HPDE6-E6E7 (cell line): ENCODE measurements at regions not wholly inside any gene's neighbourhood (a gene's known extent, or its start where the extent isn't known, plus 50 kb on each side); places are given as distances from the start of the nearest gene placed in this dataset.

Experiments used
- DNase-seq: peaks from one replicate; pipeline ENCODE4 v3.0.0; 2011; ENCODE audit warnings: missing footprints; ENCODE audit errors: extremely low spot score

DNA sequence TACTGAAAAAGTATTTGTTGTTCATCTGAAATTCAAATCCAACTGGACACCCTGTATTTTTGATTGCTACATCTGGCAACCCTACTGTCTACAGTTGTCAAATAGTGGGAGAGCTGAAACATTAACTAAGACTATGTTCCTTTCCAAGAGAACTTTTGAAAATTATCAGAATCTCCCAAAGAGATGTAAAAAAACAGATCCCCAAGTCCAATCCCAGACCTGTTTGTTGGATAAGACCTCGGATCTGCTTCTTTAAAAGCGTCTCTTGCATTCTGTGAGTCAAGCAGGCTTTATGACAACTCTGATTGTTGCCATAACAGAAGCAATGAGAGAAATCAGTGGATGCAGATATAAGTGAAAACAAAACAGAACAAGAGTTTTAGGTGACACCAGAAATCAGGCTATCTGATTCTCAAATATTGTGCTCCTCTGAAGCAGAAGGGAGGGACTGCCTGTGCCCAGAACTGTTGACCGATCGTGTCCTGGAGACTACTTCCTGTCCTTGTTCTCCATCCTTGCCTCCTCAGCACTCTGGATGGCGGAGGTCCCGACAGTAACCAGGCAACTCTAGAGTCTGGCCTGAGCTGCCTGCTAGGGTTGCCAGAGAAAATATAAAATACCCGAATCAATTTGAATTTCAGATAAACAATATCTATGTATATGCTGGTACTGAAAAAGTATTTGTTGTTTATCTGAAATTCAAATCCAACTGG, 853.8 kb downstream of the MAFB start:
- DNase-seq: no peak

DNA sequence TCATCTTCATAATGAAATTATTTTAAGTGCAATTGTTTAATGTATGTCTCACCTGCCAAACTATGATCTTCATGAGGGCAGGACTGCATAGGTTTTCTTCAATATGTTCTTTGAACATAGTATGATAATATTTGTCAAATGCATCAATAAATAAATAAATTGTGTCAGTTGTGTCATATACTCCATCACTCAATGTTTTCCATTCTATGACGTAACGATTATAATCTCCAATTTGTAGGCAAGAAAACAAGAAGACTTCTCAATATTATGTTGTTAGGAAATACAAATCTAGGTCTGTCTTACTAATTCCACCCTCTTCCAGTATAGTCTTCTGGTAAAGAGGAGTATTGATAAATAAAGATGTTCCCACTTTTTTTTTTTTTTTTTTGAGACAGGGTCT, 858.1 kb downstream of the MAFB start:
- no peak for DNase-seq

DNA sequence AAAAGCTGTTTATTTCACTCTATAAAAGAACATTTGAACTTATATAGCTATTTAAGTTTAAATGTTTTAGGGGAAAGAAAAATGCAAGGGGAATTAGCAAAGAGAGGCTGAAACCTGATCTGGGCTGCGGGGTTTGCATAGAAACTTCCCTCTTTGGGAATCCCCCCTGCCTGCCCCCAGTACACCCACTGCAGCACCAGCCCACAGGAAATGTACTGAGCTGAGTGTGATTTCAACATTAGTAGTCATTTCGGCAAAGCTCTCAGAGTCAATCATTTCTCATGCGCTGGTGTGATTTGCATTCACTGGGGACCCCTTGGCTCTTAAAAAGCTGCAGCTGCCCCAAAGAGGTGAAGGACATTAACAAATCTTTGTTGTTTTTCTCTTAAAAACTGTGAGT, 859.4 kb downstream of the MAFB start:
- no peak for DNase-seq

DNA sequence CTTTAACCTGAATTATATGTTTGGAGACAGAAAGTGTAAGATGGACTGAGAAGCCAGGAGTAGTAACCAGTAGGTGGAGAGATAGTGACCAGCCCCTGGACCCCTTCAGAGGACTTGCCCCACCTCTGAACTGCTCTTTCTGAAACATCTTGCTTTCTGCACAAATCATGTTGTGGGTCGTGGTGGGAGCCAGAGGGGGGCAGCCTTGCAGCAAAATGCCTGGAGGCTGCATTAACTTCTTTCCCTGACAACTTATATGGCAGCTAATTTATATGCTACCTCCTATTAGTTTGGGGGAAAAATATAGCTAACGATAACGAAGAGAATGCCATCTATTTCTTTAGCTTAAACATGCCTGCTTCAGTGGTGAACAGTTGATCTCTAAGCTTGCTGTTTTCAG, 859.8 kb downstream of the MAFB start:
- DNase-seq: no peak

DNA sequence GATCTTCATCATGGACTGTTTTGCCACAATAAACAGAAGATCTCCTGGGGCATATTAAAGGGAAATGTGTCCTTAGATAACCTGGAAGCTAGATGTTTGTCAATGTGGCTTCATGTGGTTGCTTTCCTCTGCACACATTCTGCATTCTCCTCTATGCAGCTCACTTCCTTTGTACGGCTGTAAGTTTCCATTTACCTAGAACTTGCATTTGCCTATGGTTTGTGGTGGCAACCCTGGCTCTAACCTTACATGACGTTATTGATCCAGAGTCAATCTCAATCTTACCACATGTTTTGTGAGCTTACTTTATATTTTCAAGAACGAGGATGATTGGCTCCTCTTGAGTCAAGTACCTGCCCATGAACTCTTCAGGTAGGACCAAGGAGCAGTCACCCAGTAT, 863.1 kb downstream of the MAFB start:
- no peak for DNase-seq

DNA sequence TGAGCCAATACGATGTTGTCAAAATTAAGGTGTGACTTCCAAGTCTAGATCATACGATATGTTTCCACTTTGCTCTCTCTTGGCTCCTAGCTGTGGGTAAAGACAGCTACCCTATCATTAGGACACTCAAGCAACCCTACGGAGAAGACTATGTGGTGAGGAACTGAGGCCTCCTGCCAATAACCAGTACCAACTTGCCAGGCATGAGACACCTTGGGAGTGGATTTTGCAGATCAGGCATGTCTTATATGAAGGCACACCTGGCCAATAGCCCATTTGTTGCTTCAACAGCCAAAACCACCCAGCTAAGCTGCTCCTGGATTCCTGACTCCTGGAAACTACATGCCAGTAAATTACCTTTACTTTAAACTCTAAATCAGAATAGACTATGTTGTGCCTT, 863.4 kb downstream of the DHX35 start:
- DNase-seq: no peak

DNA sequence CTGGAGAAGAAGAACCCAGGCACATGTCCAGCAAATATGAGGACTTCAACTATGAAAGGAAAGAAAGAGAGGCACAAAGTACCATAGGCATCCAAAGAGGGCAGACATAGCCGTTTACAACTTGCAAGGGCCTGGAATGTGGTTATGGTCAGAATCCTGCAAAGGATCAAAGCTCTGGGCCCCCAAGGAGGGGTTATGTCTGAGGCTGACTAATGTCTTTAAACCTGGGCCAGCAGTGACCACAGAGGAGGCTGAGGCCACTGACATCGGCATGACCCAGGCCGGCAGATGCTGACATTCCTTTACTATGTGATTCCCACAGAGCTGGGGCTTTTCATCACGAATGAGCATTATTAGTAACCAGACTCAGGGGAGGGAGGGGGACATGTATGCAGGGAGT, 861.1 kb downstream of the DHX35 start:
- DNase-seq: no peak

DNA sequence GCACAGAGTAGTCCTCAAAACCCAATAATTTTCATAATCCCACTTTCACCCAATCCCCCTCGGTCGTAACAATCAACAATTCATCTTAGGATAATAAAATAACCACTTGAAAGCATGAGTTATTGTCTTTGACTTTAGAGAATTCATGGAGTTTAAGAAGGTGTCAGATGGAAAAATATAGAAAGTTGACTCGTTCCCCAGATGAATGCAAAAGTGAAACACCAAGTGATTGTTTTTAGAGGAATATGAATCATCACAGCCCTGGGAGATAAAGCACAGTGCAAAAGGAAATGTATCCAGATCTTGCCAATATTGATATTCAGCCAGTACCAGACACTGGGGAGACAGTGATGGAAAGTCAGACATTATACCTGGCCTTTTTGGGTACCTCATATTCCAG, 860.5 kb downstream of the DHX35 start:
- DNase-seq: no peak

DNA sequence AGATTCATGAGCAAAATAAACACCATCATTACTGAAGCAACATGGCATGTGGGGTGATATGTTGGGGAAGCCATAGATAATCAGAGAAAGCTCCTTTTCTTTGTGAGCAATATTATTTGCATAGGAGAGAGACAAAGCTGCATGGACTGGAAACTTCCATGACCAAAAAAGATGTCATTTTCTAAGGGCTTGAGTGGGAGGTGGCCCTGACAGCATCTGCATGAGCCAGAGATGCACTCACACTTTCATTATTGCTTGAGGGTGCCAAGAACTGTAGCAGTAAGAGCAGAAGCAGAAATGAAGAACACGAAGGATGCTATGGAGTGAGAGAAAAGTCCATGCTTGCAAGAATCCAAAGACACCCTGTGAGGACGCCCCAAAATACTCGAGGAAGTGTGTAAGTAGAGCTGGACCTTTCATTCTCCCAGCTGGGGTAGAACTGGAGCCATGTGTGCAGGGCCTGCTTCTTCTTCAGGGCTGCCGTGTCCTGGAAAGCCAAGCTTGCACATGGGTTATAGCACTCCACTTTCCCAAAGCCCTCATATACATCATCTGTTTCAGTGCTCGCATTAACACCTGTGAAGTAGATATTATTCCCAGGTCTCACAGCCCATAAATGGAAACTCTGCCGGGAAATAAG, 851.2 kb downstream of the DHX35 start:
- DNase-seq: no peak

DNA sequence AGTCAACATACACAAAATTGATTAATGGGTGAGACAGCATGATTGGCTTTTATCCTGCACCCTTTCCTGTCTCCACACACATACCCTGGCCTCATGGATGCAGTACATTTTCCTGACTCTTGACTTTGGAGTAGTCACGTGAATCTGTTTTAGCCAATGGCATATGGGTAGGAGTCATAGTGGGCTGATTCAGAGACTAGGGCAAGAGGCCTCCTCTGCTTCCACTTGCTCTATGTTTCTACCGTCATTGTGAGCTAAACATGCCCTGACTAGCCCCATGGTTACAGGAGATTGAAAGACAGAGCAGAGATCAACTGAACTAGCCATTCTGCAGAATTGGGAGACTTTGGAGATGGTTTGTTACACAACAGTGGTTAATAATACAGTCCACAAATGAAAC, 850.0 kb downstream of the DHX35 start:
- no peak for DNase-seq

DNA sequence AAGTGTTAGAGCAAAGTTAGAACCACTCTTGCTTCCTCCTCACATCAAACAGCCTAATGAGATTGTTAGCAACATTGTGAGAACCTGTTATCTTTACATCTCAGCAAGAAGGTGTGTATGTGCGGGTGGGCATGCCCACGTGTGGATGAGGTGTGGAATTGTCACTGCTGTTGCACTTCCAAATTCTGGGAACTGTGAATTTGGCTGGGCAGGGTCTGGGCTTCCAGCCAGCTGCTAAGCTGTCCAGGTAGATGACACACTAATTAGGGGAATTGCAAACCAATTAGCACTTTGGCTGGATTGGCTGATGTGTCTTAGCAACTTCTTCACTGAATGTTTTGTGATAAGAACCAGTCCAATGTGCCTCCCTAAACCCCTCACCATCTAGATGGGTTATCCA, 848.2 kb downstream of the DHX35 start:
- DNase-seq: no peak

DNA sequence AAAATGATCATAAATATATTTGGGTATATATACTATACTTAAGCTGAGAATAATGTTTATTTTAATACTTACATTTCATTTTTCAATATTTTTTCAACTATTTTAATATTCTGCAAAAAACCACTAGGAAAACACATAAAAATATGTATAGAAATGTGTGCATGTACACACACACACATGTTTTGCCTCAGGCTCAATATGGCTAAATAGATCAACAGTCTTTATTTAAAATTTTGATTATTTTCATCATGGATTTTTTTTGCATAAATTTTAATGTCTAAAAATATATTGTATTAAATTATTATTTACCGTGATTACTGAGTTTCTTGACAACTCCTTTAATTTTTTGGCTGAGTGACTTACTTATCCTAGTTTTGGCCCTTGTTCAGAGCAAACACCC, 846.5 kb downstream of the DHX35 start:
- no peak for DNase-seq

DNA sequence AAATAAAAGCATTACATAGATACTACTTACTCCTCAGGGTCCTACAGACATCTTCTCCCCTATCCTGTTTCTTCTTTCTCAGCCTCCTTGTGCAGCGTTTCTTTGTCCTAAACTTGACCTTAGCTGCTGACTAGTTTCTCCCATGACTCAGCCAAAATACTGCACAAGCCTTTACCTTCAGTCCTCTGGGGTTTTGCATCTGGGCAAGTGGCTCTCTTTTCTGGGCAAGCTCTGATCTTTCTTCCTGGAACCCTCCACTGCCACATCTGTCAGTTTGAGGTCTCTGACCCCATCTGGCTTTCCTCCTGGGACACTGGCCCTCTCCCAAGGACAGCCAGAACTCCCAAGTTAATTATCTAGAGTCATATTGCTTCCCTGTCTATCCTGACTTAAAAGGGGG, 838.4 kb downstream of the DHX35 start:
- no peak for DNase-seq

DNA sequence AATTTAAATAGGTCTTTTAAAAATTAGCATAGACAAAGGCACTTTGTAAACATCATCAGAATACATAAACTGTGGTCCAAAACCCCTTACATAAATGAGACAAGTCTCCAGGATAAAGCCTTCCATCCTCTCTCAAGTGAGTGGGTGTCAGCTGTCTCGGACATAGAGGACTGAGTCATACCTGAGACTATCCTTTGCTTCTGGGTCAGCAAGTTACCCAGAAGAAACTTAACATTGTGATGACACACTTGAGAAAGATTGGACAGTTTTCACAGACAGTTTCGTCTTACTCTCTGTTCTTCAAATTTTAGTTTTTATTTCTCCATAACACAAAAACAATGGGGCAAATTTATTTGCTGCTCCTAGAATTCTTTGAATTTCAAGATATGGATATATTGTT, 838.0 kb downstream of the DHX35 start:
- DNase-seq: no peak

DNA sequence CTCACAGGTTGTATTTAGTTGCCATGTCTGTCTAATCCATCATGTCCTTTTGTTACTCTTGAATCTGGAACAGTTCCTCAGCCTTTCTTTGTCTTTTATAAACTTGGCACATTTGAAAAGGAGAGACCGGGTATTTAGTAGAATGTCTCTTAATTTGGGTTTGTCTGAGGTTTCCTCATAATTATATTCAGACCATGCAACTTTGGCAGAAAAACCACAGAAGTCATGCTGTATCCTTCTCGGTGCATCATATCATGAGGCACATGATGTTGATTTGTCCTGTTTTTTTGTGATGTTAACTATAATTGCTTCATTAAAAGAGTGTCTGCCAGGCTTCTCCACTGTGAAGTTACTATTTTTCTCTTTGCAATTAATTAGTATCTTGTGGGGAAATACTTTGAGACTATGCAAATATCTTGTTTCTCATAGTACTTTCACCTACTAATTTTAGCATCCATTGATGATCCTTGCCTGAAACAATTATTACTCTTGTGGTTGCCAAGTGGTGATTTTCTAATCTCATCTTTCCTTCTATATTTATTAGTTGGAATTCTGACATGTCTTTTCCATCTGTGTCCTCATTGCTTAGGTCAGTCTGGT, 837.3 kb downstream of the DHX35 start:
- DNase-seq: no peak

DNA sequence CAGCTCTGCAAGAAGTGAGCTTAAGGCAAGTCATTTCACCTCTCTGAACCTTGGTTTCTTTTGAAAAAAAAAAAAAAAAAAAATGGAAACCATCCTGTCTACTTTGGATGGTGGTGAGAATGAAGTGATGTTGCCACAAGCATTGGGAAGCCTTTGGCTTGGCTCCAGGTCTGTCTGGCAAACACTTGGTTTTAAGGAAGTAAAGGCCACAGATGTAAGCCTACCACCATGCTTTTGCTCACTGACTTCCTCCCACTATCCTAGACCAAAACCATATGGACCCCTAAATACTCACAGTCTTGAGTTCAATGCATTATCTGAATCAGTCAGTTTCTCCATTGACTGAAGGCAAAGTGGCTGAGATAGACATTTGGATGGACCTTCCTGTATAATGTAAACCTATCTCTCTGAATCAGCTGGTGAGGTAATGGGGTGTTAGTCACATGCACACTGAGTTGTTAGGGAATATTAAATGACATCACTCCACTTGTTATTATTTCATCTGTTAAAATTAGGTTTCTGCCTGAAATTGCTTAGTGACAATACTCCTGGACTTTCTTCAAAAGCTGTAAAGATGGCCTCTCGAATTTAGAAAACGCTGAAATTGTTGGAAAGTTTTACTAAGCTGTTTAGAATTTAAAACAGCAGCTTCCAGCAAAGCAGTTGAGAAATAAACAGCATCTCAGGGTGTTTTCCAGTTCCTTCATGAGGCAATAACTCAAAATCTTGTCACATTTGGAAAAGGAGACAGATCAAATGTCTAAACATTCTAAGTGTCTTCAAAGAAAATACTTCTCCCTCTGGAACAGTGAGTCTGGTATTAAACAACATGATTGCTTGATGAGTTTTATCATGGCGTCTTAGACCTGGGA, 833.5 kb downstream of the DHX35 start:
- DNase-seq: no peak

DNA sequence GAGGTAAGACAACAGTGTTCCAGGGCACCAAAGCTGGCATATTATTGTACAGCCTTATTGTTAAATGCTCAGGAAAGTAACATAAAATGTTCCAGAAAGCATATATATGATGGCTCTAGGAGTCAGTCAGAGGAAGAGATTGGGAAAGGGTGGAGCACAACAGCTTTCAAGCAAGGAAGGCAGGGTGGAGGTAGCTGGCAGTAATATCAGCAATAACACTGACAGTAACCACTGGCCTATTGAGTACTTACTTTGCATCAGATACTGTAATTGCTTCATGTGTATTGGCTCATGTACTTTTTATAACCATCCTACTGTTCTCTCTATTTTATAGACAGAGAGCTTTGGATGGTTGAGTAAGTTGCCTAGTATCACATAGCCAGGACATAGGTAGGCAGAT, 830.2 kb downstream of the DHX35 start:
- DNase-seq: no peak

DNA sequence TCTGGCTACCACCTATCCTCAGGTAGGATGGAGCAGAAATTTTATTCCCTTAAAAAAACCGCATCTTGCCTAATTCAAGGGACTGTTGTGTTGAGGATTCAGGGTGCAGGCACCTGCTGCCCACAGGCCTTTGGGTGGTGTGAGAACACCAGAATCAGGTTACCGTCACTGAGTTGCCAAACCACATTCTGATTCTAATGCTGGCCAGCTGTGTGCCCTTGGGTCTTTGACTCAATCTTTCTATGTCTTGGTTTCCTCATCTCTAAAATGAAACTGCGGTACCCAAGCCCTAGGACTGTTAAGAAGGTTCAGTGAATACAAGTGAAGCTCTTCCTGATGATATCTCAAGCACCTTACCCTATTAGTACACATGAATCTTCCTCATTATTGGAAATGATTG, 827.3 kb downstream of the DHX35 start:
- DNase-seq: no peak

DNA sequence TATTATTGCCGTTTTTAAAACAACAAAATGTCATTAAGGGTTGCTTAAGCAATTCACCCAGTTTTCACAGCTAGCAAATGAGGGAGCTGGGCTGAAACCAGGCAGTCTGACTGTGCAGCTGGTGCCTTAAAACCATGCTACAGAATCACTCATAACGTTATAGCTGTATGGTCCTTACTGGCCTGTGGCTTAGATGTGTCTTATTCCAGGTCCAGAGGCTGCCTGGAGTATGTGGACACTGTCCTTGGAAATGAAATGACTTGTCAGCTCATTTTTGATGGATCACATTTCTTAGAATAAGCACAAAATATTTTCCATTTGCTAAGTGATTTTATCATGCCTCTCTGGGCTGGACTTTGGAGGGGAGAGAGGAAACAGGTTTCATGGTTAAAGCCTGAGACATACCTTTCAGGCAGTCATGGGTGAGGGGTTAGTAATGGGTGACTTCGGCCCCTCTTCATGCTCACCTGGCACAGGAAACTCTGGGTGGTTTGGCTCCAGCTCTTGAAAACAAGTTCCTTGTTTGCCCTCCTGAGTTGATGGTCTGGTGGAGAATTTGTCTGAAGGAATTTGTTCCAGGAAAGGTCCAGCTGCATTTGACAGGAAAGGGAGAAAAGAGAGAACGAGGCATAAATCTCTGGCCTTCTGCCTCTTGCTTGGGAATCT, 823.2 kb downstream of the DHX35 start:
- DNase-seq: no peak

DNA sequence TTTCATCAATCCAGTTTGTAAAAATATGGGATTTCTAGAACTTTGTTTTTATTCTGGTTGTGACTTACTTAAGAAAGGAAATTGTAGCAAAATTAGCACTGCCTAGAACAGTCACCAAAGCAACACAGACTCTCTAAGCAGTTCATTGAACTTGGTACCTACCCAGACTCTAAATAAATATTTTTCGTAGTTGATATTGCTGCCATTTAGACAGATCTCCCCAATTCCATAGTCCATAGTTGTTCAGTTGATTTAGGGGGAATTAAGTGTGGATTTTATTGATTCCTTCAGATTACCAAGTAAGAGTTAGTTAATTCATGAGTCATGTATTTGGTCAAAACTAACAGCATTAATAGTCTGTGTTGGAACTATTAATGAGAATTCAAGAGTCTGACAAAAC, 822.5 kb downstream of the DHX35 start:
- no peak for DNase-seq

DNA sequence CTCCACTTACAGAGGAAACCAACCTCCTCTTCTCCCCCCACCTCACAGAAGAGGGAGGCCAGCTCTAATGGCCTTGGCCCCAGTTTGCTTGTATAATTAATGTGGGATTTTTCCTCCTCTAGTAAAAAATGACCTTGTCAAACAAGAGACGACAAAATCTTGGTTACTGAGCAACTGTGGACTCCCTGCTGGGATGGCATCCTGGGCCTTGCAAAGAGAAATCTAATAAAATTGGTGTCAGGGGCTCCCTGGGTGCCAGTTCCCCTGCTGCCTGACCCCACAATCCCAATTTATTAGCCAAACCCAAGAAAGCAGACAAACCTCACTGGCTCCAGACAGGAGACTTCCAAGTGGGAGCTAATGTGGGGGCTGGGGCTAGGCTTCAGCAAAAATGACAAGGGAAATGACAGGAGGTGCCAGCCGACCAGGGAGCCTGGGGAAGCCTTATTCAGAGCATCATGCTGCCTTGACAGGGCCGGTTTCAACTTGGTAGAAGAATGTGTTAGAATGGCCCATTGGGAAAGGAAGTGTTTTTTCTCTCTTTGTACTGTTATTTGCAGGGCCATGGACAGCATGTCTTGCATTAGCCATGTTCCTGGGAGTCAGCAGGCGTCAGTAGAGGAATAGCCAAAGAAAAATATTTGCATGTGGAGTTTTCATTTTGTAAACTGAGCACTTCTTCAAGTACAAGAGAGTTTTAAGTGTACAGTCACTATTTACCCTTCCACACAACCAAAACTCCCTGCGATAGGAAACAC, 816.9 kb downstream of the DHX35 start:
- DNase-seq: no peak
